GM19328 (cell line): ENCODE measurements at regions not wholly inside any gene's neighbourhood (a gene's known extent, or its start where the extent isn't known, plus 50 kb on each side); places are given as distances from the start of the nearest gene placed in this dataset.
"Not testable (repeated sequence)": the region's sequence is repeated elsewhere in the genome, so short reads cannot be mapped to it uniquely, and the experiment has no call there.

ENCODE experiments used
- ATAC-seq: cut with Tn5 transposase; IDR thresholded peaks from one replicate; pipeline ENCODE4 v1.9.1; 2021; ENCODE audit warnings: mild to moderate bottlenecking, moderate library complexity; ENCODE audit not compliant: unreplicated experiment

DNA sequence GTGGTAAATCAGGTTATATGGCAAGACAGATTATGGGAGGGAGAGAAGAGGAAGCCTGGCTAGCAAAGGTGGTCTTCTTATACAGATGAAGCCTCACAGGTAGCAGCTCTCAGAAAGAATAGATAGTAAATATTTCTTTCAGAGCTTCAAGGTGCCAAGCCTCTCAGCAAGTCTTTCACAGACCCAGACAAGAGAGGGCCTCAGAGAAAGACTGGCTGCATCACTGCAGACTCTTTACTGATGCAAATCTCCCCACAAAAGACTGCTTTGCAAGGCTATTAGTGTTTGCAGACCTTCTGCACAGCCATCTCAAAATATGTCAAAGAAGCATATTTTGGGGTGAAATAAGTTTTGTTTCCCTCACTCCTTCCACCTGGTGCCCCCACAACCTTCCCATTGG is 372.4 kb upstream of the RND3 start:
- no peak for ATAC-seq

DNA sequence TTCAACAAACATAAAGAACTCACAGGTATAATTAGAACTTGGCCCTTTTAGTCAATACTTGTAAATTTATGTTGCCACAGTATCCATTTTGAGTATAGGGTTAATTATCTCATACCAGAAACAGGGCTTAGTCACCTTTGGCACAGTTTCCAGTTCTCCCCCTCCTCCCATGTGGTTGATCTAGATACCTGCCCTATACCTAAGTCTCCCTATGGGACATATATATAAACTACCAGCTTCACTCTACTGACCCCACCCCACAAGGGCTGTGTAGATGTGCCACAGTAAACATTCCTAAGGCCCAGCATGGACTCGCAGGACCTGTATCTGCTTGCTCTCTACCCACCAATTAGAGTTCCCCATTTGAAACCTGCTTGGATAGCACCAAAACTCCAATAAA is 371.7 kb upstream of the RND3 start:
- no peak for ATAC-seq

DNA sequence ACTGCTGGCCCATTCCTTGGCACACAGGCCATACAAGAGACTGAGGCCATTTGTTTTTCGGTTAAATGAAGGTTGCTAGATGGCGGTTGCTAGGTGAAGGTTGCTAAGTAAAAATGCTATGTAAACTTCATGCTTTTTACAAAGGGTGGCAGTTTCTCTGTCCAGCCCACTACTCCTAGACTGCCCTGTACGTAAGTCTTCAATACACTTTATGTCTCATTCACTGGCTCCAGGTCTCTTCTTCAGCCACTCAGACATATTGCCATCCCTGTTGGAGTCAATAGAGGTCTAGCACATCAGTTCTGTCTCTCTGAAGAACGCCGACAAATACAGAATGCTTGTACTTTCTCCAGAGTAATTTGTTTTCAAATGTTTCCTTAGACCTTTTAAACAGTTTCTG is 370.9 kb upstream of the RND3 start:
- no peak for ATAC-seq

DNA sequence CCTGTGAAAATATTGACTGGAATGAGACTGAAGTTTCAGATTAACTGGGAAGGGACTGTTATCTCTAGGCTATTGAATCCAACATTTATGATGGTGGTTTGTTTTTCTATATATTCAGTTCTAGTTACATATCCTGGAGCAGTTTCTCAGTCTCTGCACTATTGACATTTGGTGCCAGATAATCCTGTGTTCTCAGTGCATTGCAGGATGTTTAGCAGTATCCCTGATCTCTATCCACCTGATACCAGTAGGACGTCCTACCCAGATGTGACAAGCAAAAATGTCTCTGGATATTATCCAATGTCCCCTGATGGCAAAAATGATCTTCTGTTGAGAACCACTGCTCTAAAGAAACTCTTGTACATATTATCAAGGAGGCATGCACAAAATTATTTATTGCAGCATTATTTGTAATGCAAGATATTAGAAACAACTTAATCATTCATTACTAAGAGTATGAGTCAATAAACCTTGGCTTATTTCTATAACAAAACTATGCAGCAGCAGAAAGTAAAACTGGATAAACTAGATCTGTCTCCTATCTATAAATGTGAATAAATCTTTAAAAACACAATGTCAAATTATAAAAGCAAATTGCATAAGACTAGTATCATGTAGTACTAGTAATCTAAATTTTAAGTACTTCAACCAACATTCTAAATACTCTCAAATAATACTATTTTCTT is 369.3 kb upstream of the RND3 start:
- no peak for ATAC-seq

DNA sequence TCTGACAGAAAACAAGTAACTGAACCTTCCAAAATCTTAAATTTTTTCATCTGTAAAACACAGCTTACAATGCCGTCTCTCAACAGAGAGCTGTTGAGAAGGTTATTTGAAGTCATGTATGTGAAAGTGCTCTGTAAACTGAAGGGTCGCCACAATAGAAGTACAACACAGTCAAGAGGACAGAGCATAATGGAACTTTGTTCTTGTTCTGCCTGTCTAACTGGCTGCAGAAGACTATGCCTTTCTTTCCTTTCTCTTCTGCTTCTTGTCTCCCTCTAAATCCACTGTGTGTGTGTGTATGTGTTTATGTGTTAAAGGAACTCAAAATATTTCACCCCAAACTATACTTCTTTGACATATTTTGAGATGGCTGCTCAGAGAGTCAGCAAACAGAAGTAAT is 365.8 kb upstream of the RND3 start:
- no peak for ATAC-seq

DNA sequence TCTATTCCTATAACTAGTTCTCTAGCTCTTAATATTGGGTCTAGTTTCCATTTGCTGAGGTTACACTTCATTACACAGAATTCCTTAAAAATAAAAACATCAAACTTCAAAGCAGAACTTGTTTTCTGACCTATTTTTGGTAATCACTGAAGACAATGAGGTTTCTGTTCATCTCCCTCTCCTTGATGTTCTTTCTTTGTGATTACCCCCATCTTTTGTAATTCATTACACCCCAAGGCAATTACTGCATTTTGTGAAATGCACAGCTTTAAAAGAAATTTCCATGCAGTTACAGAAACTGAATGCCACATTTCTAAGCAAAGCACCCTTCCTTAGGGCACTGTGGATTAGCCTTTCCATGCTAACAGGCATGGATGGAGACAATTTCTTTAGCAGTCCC is 363.2 kb upstream of the RND3 start:
- no peak for ATAC-seq

DNA sequence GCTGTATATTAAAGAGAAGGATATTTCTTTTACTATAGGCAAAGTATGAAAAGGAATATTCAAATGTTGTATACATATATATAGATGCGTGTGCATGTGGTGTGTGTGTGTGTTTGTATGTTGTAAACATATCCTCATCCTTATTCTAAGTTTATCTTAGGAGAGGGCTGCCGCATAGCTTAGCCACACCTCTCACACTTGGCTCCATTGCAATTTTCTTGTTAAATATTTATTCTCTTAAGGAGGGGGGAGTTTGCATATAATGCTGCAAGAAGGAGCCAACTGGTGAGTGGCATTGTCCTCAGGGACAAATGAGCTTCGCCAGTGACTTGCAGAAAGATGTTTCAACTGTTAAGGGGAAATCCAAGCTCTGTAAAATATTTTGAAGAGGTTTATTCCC is 360.1 kb upstream of the RND3 start:
- no peak for ATAC-seq

DNA sequence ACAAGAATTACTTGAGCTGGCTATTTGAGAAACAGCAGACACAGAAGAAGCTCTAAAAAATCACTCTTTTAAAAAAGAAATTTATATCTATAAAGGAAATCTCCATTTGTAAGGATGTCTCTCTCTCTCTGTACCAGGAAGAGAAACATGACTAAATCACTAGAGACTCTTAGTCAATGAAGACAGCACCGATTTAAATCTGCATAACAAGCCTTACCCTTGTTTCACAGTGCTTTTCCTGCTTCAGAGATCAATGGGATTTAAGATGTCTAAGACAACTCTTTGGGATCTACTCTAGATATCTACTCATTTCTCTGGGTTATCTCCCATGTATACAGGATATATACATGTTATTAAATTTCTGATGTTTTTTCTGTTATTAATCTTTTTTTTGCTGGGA is 359.2 kb upstream of the RND3 start:
- ATAC-seq: no peak

DNA sequence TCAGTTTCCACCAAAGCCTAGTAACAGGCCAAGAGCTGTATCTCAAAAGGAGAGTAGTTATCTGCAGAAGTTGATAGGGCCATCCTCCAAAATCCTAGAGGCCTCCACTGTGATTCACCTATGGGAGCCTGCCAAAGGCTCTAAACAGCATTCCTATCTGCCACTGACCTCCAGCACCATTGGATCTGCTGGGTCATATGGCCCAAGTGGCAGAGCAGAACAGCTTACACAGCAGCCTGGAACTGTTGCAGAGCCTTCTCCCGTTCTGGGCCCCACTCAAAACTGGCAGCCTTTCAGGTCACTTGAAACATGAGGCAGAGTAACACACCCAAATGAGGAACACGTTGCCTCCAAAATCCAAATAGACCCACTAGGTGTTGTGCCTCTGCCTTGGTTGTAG is 345.2 kb upstream of the RND3 start:
- ATAC-seq: no peak

DNA sequence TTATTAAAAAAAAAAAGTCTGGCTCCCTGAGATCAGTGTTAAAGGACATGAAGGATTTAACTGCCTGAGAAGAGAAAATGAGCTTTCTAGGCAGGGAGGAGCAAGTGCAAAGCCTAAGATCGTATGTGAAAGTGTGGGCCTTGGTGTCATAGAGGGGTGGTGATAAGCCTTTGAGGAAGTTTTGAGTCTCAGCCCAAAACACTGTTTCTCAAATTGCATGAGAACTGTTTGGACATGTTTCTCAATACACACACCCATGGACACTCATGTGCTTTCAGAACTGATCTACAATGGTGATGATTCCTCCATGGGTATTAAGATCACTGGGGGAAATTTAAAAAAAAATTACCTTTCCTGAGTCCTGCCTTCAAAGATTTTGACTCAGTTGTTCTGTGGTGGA is 336.7 kb upstream of the RND3 start:
- ATAC-seq: no peak

DNA sequence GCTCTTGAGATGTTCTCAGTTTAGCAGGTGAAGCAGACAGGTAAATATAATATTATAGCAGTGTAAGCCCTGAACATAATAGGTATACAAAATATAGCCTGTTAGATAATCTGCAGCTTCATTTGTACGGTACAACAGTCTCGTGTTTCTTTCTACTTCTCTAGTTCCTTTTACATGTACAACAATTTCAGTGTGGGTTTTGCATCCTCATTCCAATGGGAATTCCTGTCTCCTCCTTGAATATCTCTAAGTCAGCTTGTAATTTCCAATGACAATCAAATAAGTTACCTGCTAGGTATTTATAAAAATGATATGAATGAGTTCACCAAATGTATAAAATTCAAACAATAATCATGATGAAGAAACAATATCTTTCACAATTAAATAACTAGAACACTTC is 330.0 kb upstream of the RND3 start:
- no peak for ATAC-seq

DNA sequence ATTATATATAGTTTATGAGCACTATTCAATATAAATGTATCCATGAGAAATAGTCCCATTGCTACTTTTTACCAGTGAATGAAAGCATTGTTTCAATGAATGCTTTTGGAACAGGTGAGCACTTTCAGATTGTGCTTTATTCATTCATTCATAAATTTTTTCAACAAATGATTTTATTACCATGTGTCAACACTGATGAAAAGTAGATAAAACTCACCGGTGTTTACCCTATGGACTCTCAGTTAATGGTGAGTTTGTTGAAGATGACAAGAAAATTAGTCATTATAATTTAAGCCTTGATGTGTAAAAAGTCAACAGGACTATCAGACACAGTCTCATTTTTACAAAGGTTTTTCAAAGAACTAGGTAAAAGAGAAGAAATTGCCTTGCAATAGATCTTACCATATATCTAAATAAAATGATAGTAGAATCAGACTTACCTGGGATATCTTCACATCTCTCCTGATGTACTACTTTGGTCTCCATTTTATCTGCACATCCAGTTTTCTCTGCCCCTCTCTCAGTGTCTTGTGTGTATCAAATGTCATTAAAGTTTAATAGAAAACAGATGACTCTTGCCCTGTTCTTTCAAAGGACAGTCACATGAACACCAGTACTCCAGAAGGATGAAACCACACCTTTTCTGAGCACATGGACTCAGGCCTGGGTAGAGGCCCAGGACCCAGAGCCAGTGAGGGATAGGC is 325.3 kb upstream of the RND3 start:
- ATAC-seq: no peak

DNA sequence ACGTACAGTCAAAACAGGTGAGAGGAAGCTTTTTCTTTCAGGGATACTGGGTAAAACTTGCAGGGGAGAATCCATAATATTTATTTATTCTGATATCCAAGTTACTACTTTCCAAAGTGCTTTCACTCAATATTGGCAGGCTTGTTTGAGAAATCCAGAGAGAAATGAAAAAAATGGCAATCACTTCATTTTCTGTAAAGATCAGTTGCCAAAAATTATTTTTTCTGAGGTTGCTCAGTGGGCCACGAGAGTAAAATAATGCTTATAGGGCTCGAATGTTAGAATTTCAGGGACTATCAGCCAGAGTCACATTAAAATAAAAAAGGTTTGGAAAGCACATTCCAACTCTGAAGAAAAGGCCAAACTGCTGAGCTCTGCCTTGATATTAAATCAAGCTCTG is 324.6 kb upstream of the RND3 start:
- ATAC-seq: no peak

DNA sequence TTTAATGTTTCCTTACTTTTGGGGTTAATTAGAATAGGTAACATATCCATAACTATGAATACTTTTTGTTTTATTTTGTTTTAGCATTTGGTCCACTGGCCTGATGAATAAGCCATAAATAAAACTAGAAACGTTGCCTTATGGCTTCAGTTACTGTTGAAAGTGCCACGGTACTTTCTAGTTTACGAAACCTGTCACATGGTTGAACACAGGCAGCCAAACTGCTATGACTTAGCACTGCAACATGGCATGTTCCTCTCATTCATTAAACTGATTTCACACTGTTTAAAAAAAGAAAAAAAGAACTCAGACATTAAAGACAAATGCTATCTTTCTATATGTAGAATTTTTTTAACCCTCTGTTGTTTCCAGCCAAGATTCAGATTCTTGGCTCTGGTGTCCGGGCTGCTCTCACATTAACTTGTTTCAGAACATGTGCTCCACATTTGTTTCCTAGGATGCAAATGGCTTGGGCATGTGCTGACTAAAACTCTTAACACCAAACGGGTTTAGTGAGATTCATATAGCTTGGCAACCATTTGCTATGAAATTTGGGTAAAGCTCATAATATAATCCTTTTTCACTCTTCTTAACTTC is 323.9 kb upstream of the RND3 start:
- no peak for ATAC-seq

DNA sequence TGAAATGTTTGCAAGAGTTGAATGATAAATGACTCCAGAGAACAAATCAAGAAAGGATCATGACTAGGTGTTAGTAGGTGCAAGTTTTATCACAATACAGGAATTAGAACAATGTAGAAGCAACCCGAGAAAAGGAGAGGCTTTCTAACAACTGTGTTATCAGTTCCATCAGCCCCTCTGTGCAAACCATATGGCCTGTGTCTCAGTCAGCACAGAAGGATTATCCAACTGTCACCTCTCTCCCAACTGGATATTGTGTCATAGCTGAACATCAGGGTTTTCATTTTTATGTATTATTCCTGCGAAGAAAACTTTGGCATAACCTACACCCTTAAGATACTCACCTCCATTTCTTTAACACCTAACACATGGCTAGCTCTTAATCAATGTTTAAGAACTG is 321.6 kb upstream of the RND3 start:
- no peak for ATAC-seq

DNA sequence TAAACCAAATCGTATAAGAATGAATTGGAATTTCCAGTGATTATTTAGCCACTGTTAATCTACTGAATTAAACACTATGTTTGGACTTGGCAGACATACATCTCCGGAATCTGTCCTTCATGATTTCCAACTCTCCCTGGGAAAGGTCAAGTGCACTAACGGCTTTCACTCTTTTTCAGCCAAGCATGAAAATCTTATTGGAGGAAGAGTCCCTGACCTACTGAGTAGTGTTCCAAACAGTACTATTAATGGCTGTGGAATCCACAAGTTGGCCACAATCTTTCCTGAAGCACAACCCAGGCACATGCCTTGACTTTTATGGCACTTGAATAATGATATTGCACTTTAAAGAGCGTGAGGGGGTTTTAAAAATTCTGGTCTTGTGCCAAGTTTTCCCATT is 318.9 kb upstream of the RND3 start:
- no peak for ATAC-seq

DNA sequence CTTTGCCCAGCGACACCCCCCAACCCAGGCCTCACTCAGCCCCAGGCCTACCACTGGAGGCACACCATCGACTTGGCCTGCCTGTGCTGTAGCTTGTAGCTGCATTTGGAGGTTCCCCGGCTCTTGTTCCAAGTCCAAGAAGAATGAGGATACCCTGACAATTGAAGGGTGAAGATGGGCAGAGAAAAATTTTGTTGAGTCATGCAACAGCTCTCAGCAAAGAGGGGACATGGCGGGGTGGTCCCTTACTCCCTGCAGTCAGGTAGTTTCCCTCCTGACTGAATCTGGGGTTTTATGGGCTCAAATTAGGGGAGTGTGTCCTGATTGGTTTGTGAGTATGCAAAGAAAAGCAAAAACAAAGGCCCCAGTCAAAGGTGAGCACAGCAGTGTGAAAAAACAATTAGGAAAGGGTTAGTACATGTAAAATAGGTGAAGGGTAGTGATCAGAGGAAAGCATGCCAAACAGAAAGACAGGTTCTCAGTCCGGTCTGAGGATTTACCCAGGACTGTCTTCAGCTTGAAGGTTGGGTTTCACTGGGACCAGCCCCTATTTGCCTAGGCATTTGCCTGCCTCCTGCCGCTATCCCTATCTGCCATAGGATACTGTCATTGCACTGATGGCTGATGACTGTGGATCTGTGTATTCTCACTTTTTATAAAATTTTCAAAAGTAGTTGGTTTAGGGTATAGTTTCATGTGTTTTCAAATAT is 316.4 kb upstream of the RND3 start:
- no peak for ATAC-seq

DNA sequence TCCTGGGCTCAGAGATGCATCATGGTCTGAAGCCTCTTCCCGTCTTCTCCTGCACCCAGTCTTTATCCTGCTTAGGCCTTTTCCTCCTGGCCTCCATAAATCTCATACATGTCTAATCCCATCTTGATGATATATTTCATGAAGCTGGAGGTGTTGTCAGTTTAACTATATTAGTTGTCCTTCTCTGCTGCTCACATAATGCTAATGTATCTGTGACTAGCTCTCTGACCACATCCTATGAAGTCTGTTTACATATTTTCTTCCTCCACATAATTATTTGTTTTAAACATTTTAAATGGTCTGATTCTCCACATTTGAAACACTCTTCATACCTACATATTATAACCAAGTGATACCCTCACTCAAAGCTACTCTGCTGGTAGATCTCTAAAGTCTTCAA is 315.2 kb upstream of the RND3 start:
- no peak for ATAC-seq

DNA sequence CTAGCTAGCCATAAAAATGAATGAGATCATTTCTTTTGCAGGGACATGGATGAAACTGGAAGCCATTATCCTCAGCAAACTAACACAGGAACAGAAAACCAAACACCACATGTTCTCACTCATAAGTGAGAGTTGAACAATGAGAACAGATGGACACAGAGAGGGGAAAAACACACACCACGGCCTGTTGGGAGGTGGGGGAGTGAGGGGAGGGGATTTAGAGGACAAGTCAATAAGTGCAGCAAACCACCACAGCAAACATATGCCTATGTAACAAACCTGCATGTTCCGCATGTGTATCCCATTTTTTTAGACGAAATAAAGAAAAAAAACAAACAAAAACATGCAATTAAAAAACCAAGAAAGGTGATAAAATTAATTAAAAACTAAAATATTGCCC is 308.8 kb upstream of the RND3 start:
- not testable (repeated sequence) for ATAC-seq

DNA sequence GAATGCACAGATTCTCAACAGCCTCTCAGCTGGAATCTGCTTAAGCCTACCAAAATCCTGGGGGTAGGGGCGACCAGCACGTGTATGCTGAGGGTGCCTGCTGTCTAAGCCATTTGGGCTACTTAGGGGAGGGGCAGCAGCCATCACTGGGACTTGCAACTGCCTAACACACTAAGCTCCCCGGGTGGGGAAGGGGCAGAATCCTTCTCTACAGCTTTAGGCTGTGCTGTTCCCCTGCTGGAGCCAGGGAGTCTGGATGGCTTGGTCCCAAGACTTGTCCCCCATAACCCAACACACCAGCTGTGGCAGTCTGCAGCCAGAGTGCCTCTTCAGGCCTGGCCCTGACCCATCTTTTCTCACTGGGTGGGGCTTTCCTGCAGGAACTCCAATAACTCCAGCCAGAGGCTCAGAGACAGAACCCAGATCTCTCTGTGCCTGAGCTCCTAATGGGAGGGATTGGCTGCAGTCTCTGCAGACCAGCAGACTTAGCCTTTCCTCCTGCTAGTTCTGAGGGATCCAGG is 305.4 kb upstream of the RND3 start:
- no peak for ATAC-seq

DNA sequence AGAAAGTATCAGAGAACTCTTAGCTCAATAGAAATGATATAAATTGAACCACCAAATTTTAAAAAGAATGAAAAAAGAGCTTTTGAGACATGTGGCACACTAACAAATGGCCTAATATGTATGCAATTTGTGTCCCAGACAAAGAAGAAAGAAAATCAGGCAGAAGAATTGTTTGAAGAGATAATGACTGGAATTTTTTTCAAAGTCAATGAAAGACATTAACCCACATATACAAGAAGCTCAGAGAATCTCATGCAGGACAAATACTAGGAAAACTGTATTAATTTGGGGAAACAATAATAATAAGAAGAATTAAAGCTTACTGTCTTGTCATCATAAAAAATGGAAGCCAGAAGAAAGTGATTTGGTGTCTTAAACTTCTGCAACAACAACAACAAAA is 304.1 kb upstream of the RND3 start:
- ATAC-seq: no peak
